H9 (cell line): ENCODE measurements at regions not wholly inside any gene's neighbourhood (a gene's known extent, or its start where the extent isn't known, plus 50 kb on each side); places are given as distances from the start of the nearest gene placed in this dataset.

Experiments
- DNase-seq: peaks from one replicate; pipeline ENCODE4 v3.0.0-alpha.2; 2017
- H2AFZ ChIP-seq: one replicate; pipeline ENCODE4 v1.6.1; 2013; ENCODE audit warnings: mild to moderate bottlenecking, low read length, control low read depth, moderate library complexity
- H2AK5ac ChIP-seq: 2 replicates; pipeline ENCODE4 v1.6.1; 2013; ENCODE audit warnings: low read length, control low read depth, mixed read lengths; ENCODE audit not compliant: insufficient read length
- H2BK120ac ChIP-seq: one replicate; pipeline ENCODE4 v1.6.1; 2013; ENCODE audit warnings: low read depth, mild to moderate bottlenecking, low read length, control low read depth, inconsistent platforms; ENCODE audit not compliant: poor library complexity, severe bottlenecking
- H2BK12ac ChIP-seq: 2 replicates; pipeline ENCODE4 v1.6.1; 2013; ENCODE audit warnings: low read length, control low read depth, mixed read lengths, low read depth; ENCODE audit not compliant: insufficient read length
- H2BK15ac ChIP-seq: 2 replicates; pipeline ENCODE4 v1.6.1; 2013; ENCODE audit warnings: low read depth, low read length, control low read depth
- H2BK20ac ChIP-seq: one replicate; pipeline ENCODE4 v1.6.1; 2013; ENCODE audit warnings: low read depth, mild to moderate bottlenecking, low read length, control low read depth, inconsistent platforms; ENCODE audit not compliant: poor library complexity, severe bottlenecking
- H2BK5ac ChIP-seq: 2 replicates; pipeline ENCODE4 v1.6.1; 2013; ENCODE audit warnings: low read length, control low read depth, mixed read lengths; ENCODE audit not compliant: insufficient read length
- H3K14ac ChIP-seq: 2 replicates; pipeline ENCODE4 v1.6.1; 2013; ENCODE audit warnings: low read length, control low read depth; ENCODE audit not compliant: insufficient read depth
- H3K18ac ChIP-seq: 2 replicates; pipeline ENCODE4 v1.6.1; 2013; ENCODE audit warnings: low read depth, mild to moderate bottlenecking, mixed read lengths, low read length, control low read depth; ENCODE audit not compliant: insufficient read length
- H3K23ac ChIP-seq: 2 replicates; pipeline ENCODE4 v1.6.1; 2013; ENCODE audit warnings: low read length, control low read depth, mixed read lengths, low read depth; ENCODE audit not compliant: insufficient read length
- H3K23me2 ChIP-seq: 2 replicates; pipeline ENCODE4 v1.6.1; 2013; ENCODE audit warnings: low read depth, mild to moderate bottlenecking, mixed read lengths, low read length, control low read depth; ENCODE audit not compliant: insufficient read length, poor library complexity, severe bottlenecking
- H3K27ac ChIP-seq: 2 replicates; pipeline ENCODE4 v1.5.1; 2013; ENCODE audit warnings: low read length, control low read depth, mixed read lengths, low read depth; ENCODE audit not compliant: insufficient read length
- H3K27me3 ChIP-seq: 2 replicates; pipeline ENCODE4 v1.6.1; 2013; ENCODE audit warnings: low read length, control low read depth, inconsistent platforms; ENCODE audit not compliant: insufficient read depth
- H3K4ac ChIP-seq: 2 replicates; pipeline ENCODE4 v1.6.1; 2013; ENCODE audit warnings: low read depth, mild to moderate bottlenecking, control low read depth, inconsistent platforms, low read length, moderate library complexity
- H3K4me1 ChIP-seq: 2 replicates; pipeline ENCODE4 v1.6.1; 2013; ENCODE audit warnings: low read length, control low read depth, inconsistent platforms; ENCODE audit not compliant: insufficient read depth
- H3K4me2 ChIP-seq: 2 replicates; pipeline ENCODE4 v1.6.1; 2013; ENCODE audit warnings: low read length, control low read depth, mixed read lengths; ENCODE audit not compliant: insufficient read length, insufficient read depth
- H3K56ac ChIP-seq: 2 replicates; pipeline ENCODE4 v1.6.1; 2013; ENCODE audit warnings: low read depth, mild to moderate bottlenecking, mixed read lengths, low read length, control low read depth; ENCODE audit not compliant: insufficient read length
- H3K79me1 ChIP-seq: 2 replicates; pipeline ENCODE4 v1.6.1; 2013; ENCODE audit warnings: low read depth, mild to moderate bottlenecking, moderate library complexity, low read length, control low read depth, inconsistent platforms; ENCODE audit not compliant: insufficient read depth, poor library complexity, severe bottlenecking
- H3K79me2 ChIP-seq: 2 replicates; pipeline ENCODE4 v1.6.1; 2013; ENCODE audit warnings: low read length, control low read depth, inconsistent platforms; ENCODE audit not compliant: insufficient read depth
- H3K9ac ChIP-seq: 2 replicates; pipeline ENCODE4 v1.6.1; 2013; ENCODE audit warnings: low read length, control low read depth, mixed read lengths; ENCODE audit not compliant: insufficient read length; ENCODE audit errors: extremely low read depth
- H3K9me3 ChIP-seq: one replicate; pipeline ENCODE4 v1.6.1; 2013; ENCODE audit warnings: low read depth, low read length, inconsistent platforms; ENCODE audit not compliant: control insufficient read depth
- H3T11ph ChIP-seq: one replicate; pipeline ENCODE4 v1.6.1; 2013; ENCODE audit warnings: mild to moderate bottlenecking, low read length, control low read depth, inconsistent platforms
- H4K20me1 ChIP-seq: one replicate; pipeline ENCODE4 v1.6.1; 2013; ENCODE audit not compliant: control insufficient read depth, insufficient read length, insufficient read depth
- H4K5ac ChIP-seq: 2 replicates; pipeline ENCODE4 v1.6.1; 2013; ENCODE audit warnings: low read depth, mild to moderate bottlenecking, mixed read lengths, low read length, control low read depth; ENCODE audit not compliant: insufficient read length
- H4K8ac ChIP-seq: replicated peaks from 2 replicates; pipeline ENCODE4 v1.6.1; 2013; ENCODE audit warnings: low read length, control low read depth, mixed read lengths, low read depth; ENCODE audit not compliant: insufficient read length
- H4K91ac ChIP-seq: 2 replicates; pipeline ENCODE4 v1.6.1; 2013; ENCODE audit warnings: low read depth, mild to moderate bottlenecking, moderate library complexity, mixed read lengths, low read length, control low read depth; ENCODE audit not compliant: insufficient read length
- H3K27ac Mint-ChIP-seq, 3 experiments: 2 replicates in 2 of 3; 3 replicates in 1 of 3; pipeline ENCODE4 v1.8.0; 2020 to 2021; ENCODE audit warnings: mixed read lengths in 3 of 3, mild to moderate bottlenecking in 1 of 3, moderate library complexity in 1 of 3
- H3K27me3 Mint-ChIP-seq: 2 replicates; pipeline ENCODE4 v1.8.0; 2021; ENCODE audit warnings: low read depth, mild to moderate bottlenecking, moderate library complexity, mixed read lengths
- H3K36me3 Mint-ChIP-seq, 3 experiments: 2 replicates in 2 of 3; 3 replicates in 1 of 3; pipeline ENCODE4 v1.8.0; 2020 to 2021; ENCODE audit warnings: low read depth in 3 of 3, mixed read lengths in 3 of 3; ENCODE audit not compliant: insufficient read depth in 1 of 3
- H3K4me1 Mint-ChIP-seq, 2 experiments: 2 replicates each; pipeline ENCODE4 v1.8.0; 2020; ENCODE audit warnings: mixed read lengths in 2 of 2
- H3K4me3 Mint-ChIP-seq, 2 experiments: 2 replicates in 1 of 2; 3 replicates in 1 of 2; pipeline ENCODE4 v1.8.0; 2020 to 2021; ENCODE audit warnings: mild to moderate bottlenecking in 2 of 2, mixed read lengths in 2 of 2, moderate library complexity in 1 of 2
- H3K9me3 Mint-ChIP-seq, 2 experiments: 2 replicates in 1 of 2; 3 replicates in 1 of 2; pipeline ENCODE4 v1.8.0; 2020; ENCODE audit warnings: mild to moderate bottlenecking in 2 of 2, mixed read lengths in 2 of 2, moderate library complexity in 1 of 2
- WGBS: extraction: QIAGEN DNeasy Blood & Tissue Kit; methylation state at CpG from one replicate; pipeline ENCODE4 v1.1.7; 2013; ENCODE audit warnings: missing lambda C conversion rate, low lambda C conversion rate, mixed read lengths; ENCODE audit not compliant: insufficient read length; ENCODE audit errors: extremely low coverage; 5-methylcytosine and 5-hydroxymethylcytosine counted together
- TF ChIP-seq, protein P1 (sequence below): fragments of 200-600 bp; sonication (generic); conservative IDR thresholded peaks from 3 replicates; pipeline ENCODE4 v1.8.0; 2021; ENCODE audit warnings: antibody characterized with exemption, mild to moderate bottlenecking

DNA sequence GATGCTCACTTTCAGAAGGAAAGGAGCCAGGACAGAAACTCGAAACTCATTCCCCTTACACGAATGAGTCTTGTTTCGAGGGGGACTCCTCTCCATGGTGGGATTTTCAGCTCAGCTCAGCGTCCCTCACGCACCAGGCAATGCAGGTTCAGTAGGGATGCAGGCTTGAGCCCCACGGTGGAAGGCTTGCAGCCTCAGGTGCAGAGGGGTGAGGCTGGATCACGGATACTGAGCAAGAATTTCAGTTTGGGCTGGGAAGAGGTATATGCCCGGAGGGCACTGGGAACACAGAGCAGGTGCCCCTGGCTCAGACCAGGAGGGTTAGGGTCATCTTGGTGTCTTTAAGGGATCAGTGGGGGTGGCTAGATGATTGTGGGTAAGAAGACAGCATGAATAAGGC is 344.9 kb upstream of the TNRC6C start:
- no peak overlapping the region for H2BK120ac ChIP-seq
- no peak overlapping the region for H2BK20ac ChIP-seq
- Mint-ChIP-seq H3K4me3 (no peak overlapping the region), H3K4me1 (peaks cover 22 to 23% of the 10 kb centered on the region in 2 experiments), H3K27ac (no peak overlapping the region), H3K36me3 (peaks cover 0 to 2% (median 0%) of the 10 kb centered on the region in 3 experiments; a peak in 1 of 7 replicates), H3K9me3 (no peaks in the 10 kb centered on the region), H3K27me3 (peaks cover 25% of the 10 kb centered on the region)
- H3K4me1 ChIP-seq, result no peaks in the 10 kb centered on the region
- TF ChIP-seq, protein P1, sequence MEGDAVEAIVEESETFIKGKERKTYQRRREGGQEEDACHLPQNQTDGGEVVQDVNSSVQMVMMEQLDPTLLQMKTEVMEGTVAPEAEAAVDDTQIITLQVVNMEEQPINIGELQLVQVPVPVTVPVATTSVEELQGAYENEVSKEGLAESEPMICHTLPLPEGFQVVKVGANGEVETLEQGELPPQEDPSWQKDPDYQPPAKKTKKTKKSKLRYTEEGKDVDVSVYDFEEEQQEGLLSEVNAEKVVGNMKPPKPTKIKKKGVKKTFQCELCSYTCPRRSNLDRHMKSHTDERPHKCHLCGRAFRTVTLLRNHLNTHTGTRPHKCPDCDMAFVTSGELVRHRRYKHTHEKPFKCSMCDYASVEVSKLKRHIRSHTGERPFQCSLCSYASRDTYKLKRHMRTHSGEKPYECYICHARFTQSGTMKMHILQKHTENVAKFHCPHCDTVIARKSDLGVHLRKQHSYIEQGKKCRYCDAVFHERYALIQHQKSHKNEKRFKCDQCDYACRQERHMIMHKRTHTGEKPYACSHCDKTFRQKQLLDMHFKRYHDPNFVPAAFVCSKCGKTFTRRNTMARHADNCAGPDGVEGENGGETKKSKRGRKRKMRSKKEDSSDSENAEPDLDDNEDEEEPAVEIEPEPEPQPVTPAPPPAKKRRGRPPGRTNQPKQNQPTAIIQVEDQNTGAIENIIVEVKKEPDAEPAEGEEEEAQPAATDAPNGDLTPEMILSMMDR, result no peak
- H3K79me1 ChIP-seq, result no peaks in the 10 kb centered on the region
- no peak overlapping the region for H4K5ac ChIP-seq
- H2AK5ac ChIP-seq, result no peak overlapping the region
- H3K27me3 ChIP-seq, result no peaks in the 10 kb centered on the region
- no peak overlapping the region for H3K14ac ChIP-seq
- H3K23ac ChIP-seq, result no peak overlapping the region
- no CpG with 5 or more reads among the region's 8 CpGs for WGBS
- no peaks in the 10 kb centered on the region for H4K20me1 ChIP-seq
- H2BK15ac ChIP-seq, result no peak overlapping the region
- H3K9ac ChIP-seq, result no peak overlapping the region
- H3K4me2 ChIP-seq, result no peak overlapping the region
- H2BK5ac ChIP-seq, result no peak overlapping the region
- H3K18ac ChIP-seq, result no peak overlapping the region
- peak; percentile 18 for DNase-seq
- no peak overlapping the region for H3K4ac ChIP-seq
- no peak overlapping the region for H2BK12ac ChIP-seq
- H3K9me3 ChIP-seq, result no peaks in the 10 kb centered on the region
- no peaks in the 10 kb centered on the region for H3K79me2 ChIP-seq
- no peak overlapping the region for H3T11ph ChIP-seq
- H4K91ac ChIP-seq, result no peak overlapping the region
- no peak overlapping the region for H4K8ac ChIP-seq
- no peak overlapping the region for H3K56ac ChIP-seq
- no peak overlapping the region for H3K27ac ChIP-seq
- no peak overlapping the region for H2AFZ ChIP-seq
- H3K23me2 ChIP-seq, result no peaks in the 10 kb centered on the region
